ENCODE measurements at regions not wholly inside any gene's neighbourhood (a gene's known extent, or its start where the extent isn't known, plus 50 kb on each side); places are given as distances from the start of the nearest gene placed in this dataset.

- Histone ChIP-seq H3K79me1 (ENCODE audit: low read depth in 1 of 2, low read length in 2 of 2) (no peaks in the 10 kb centered on the region), H3K4ac (ENCODE audit: low read depth, low read length) (no peak overlapping the region), H3K36me3 (ENCODE audit: control insufficient read depth, insufficient read depth, low read length) (no peaks in the 10 kb centered on the region), H4K8ac (ENCODE audit: low read depth in 2 of 2, low read length in 2 of 2) (no peak overlapping the region; a peak in 1 of 4 replicates), H2BK20ac (ENCODE audit: low read depth, low read length) (no peak overlapping the region), H2BK5ac (ENCODE audit: low read depth, low read length, poor library complexity, severe bottlenecking) (no peak overlapping the region), H4K5ac (ENCODE audit: low read depth, low read length) (no peak overlapping the region), H3K14ac (replicated peaks; ENCODE audit: low read depth, low read length) (no peak overlapping the region), H3K18ac (ENCODE audit: low read depth, low read length) (peak overlapping the region; percentile 29; the same call in 1 of the 2 replicates), H2BK120ac (ENCODE audit: low read depth, low read length) (no peak overlapping the region), H3K4me3 (ENCODE audit: insufficient read depth, low read depth, low read length) (no peak overlapping the region), H2BK15ac (ENCODE audit: low read depth, low read length) (no peak overlapping the region), H2AFZ (replicated peaks; ENCODE audit: low read length, poor library complexity) (no peak overlapping the region), H3K27ac (ENCODE audit: insufficient read depth, low read length) (no peak overlapping the region), H4K91ac (ENCODE audit: insufficient read depth, low read depth, low read length) (no peak overlapping the region), H3K9ac (ENCODE audit: low read depth, low read length) (no peak overlapping the region), H3K23ac (ENCODE audit: low read depth, low read length) (no peak overlapping the region), H3K4me1 (ENCODE audit: control insufficient read depth, insufficient read depth, low read length) (no peaks in the 10 kb centered on the region), H3K4me2 (ENCODE audit: low read depth, low read length) (no peak overlapping the region), H3K9me3 (ENCODE audit: control insufficient read depth, insufficient read depth, low read length) (no peaks in the 10 kb centered on the region), H4K20me1 (ENCODE audit: insufficient read depth, low read length) (no peaks in the 10 kb centered on the region), H2AK9ac (replicated peaks; ENCODE audit: low read depth, low read length, poor library complexity) (no peak overlapping the region), H3K56ac (ENCODE audit: extremely low read depth, insufficient read depth, low read length) (no peak overlapping the region), H3K9me1 (ENCODE audit: insufficient read depth, low read length) (no peaks in the 10 kb centered on the region; the same call in 1 of the 2 replicates), H2AK5ac (ENCODE audit: low read depth, low read length) (no peak overlapping the region), H3K27me3 (ENCODE audit: control insufficient read depth, insufficient read depth, low read length) (no peaks in the 10 kb centered on the region)
- TF ChIP-seq MAFK (IDR thresholded peaks at IDR 0.05; ENCODE audit: low read depth, low read length) (no peak), SMC3 (IDR thresholded peaks at IDR 0.05; ENCODE audit: low read depth, low read length) (no peak), FOS (IDR thresholded peaks at IDR 0.05; ENCODE audit: low read depth, low read length) (no peak), NFE2L2 (IDR thresholded peaks at IDR 0.05; ENCODE audit: low read depth, low read length) (no peak), CEBPB (IDR thresholded peaks at IDR 0.05; ENCODE audit: low read depth, low read length) (no peak), RFX5 (IDR thresholded peaks at IDR 0.05; ENCODE audit: low read depth, low read length) (no peak), MAZ (IDR thresholded peaks at IDR 0.05; ENCODE audit: borderline replicate concordance, low read depth, low read length) (no peak), MXI1 (IDR thresholded peaks at IDR 0.05; ENCODE audit: borderline replicate concordance, low read depth, low read length) (no peak), CTCF (conservative IDR thresholded peaks at IDR 0.05; ENCODE audit: low read depth, low read length) (no peak), ELK1 (IDR thresholded peaks at IDR 0.05; ENCODE audit: borderline replicate concordance, low read depth, low read length) (no peak), CHD1 (IDR thresholded peaks at IDR 0.05; ENCODE audit: low read depth, low read length) (no peak), RAD21 (IDR thresholded peaks at IDR 0.05; ENCODE audit: low read length) (no peak)
- CTCF ChIA-PET, result no interaction called here
- no TSS peak for BruUV-seq (replicated peaks)
- intact Hi-C loops (cut with micrococcal nuclease) (no loop called here), dilution Hi-C loops (cut with HindIII; ENCODE audit: low sequenced_read_pairs, unreplicated experiment) (no loop called here), in situ Hi-C loops (cut with MboI; ENCODE audit: low sequenced_read_pairs) (no loop called here)
- POLR2A ChIA-PET (ENCODE audit: unreplicated experiment), result no interaction called here
- no peak for DNase-seq
- WGBS, 2 experiments (ENCODE audit: extremely low coverage in 2 of 2, insufficient read length in 1 of 2), result 100% methylated on average over 1 of the region's 2 CpGs; no CpG with 5 or more reads in 1 of the 2 experiments
- ATAC-seq (ENCODE audit: low read depth), result no peak
Observed at GRCh38 chr18:56130481-56130880, 507.9 kb downstream of the TXNL1 start.

Measured in IMR-90 (cell line).